IMR-90 (cell line): ENCODE measurements at regions not wholly inside any gene's neighbourhood (a gene's known extent, or its start where the extent isn't known, plus 50 kb on each side); places are given as distances from the start of the nearest gene placed in this dataset.

Experiments used
- ATAC-seq: fragments of 200-7000 bp; cut with Tn5 transposase; 2 replicates; pipeline ENCODE4 v1.9.1; 2020; ENCODE audit warnings: low read depth, mild to moderate bottlenecking, moderate library complexity
- BruUV-seq: library from RNA; stranded (reverse); fragments of 400-500 nt; replicated peaks from 2 replicates; lab custom pipeline; 2021; lab: Mats Ljungman, UMichigan
- CTCF ChIA-PET: fragments of 300-600 bp; formaldehyde crosslinking; extraction: SDS; loops from one replicate; lab custom pipeline; 2021; ENCODE audit warnings: antibody characterized with exemption; lab: Yijun Ruan, JAX
- POLR2A ChIA-PET: fragments of 300-600 bp; sonication (Branson Sonifier 250); formaldehyde crosslinking; loops from one replicate; lab custom pipeline; 2022; ENCODE audit warnings: antibody characterized with exemption; ENCODE audit not compliant: unreplicated experiment; lab: Charles Lee
- DNase-seq: peaks from one replicate; pipeline ENCODE4 v3.0.0; 2013
- H2AFZ ChIP-seq: replicated peaks from 2 replicates; pipeline ENCODE3; 2013; ENCODE audit warnings: low read length, mild to moderate bottlenecking; ENCODE audit not compliant: poor library complexity
- H2AK5ac ChIP-seq: 2 replicates; pipeline ENCODE4 v1.6.1; 2013; ENCODE audit warnings: low read depth, low read length, inconsistent platforms
- H2AK9ac ChIP-seq: replicated peaks from 2 replicates; pipeline ENCODE3; 2013; ENCODE audit warnings: mild to moderate bottlenecking, low read depth, low read length, moderate library complexity; ENCODE audit not compliant: poor library complexity
- H2BK120ac ChIP-seq: 2 replicates; pipeline ENCODE4 v1.6.1; 2013; ENCODE audit warnings: low read depth, low read length, inconsistent platforms
- H2BK15ac ChIP-seq: 3 replicates; pipeline ENCODE4 v1.6.1; 2013; ENCODE audit warnings: low read depth, low read length, inconsistent platforms
- H2BK20ac ChIP-seq: 2 replicates; pipeline ENCODE4 v1.6.1; 2013; ENCODE audit warnings: low read depth, mild to moderate bottlenecking, inconsistent platforms, low read length, moderate library complexity
- H2BK5ac ChIP-seq: 2 replicates; pipeline ENCODE4 v1.6.1; 2013; ENCODE audit warnings: mild to moderate bottlenecking, low read depth, low read length, inconsistent platforms; ENCODE audit not compliant: poor library complexity, severe bottlenecking
- H3K14ac ChIP-seq: replicated peaks from 2 replicates; pipeline ENCODE4 v1.6.1; 2013; ENCODE audit warnings: low read depth, low read length, inconsistent platforms
- H3K18ac ChIP-seq: 2 replicates; pipeline ENCODE4 v1.6.1; 2013; ENCODE audit warnings: low read depth, low read length, control low read depth
- H3K23ac ChIP-seq: 2 replicates; pipeline ENCODE4 v1.6.1; 2013; ENCODE audit warnings: low read depth, low read length, inconsistent platforms
- H3K27ac ChIP-seq: 2 replicates; pipeline ENCODE4 v1.5.1; 2013; ENCODE audit warnings: mild to moderate bottlenecking, control low read depth, low read length; ENCODE audit not compliant: insufficient read depth
- H3K27me3 ChIP-seq: 2 replicates; pipeline ENCODE4 v1.6.1; 2013; ENCODE audit warnings: low read length; ENCODE audit not compliant: control insufficient read depth, insufficient read depth
- H3K36me3 ChIP-seq: 2 replicates; pipeline ENCODE4 v1.6.1; 2013; ENCODE audit warnings: low read length, mixed read lengths; ENCODE audit not compliant: control insufficient read depth, insufficient read depth
- H3K4ac ChIP-seq: 2 replicates; pipeline ENCODE4 v1.6.1; 2013; ENCODE audit warnings: low read depth, low read length, inconsistent platforms
- H3K4me1 ChIP-seq: 2 replicates; pipeline ENCODE4 v1.6.1; 2013; ENCODE audit warnings: low read length, mixed read lengths; ENCODE audit not compliant: control insufficient read depth, insufficient read depth
- H3K4me2 ChIP-seq: 2 replicates; pipeline ENCODE4 v1.6.1; 2013; ENCODE audit warnings: low read depth, mild to moderate bottlenecking, control low read depth, low read length, moderate library complexity
- H3K4me3 ChIP-seq: 2 replicates; pipeline ENCODE4 v1.5.1; 2013; ENCODE audit warnings: low read depth, mild to moderate bottlenecking, control low read depth, low read length, moderate library complexity; ENCODE audit not compliant: insufficient read depth
- H3K56ac ChIP-seq: 2 replicates; pipeline ENCODE4 v1.6.1; 2013; ENCODE audit warnings: low read length, inconsistent platforms; ENCODE audit not compliant: insufficient read depth; ENCODE audit errors: extremely low read depth
- H3K79me1 ChIP-seq, 2 experiments: 2 replicates each; pipeline ENCODE4 v1.6.1; 2013; ENCODE audit warnings: low read length in 2 of 2, inconsistent platforms in 1 of 2, low read depth in 1 of 2
- H3K9ac ChIP-seq: 2 replicates; pipeline ENCODE4 v1.6.1; 2013; ENCODE audit warnings: low read depth, low read length, control low read depth
- H3K9me1 ChIP-seq: 2 replicates; pipeline ENCODE4 v1.6.1; 2013; ENCODE audit warnings: low read length, inconsistent platforms; ENCODE audit not compliant: insufficient read depth
- H3K9me3 ChIP-seq: 2 replicates; pipeline ENCODE4 v1.6.1; 2013; ENCODE audit warnings: low read length; ENCODE audit not compliant: control insufficient read depth, insufficient read depth
- H4K20me1 ChIP-seq: 2 replicates; pipeline ENCODE4 v1.6.1; 2013; ENCODE audit warnings: low read length, inconsistent platforms; ENCODE audit not compliant: insufficient read depth
- H4K5ac ChIP-seq: 2 replicates; pipeline ENCODE4 v1.6.1; 2013; ENCODE audit warnings: mild to moderate bottlenecking, low read depth, low read length, control low read depth
- H4K8ac ChIP-seq, 2 experiments: 2 replicates each; pipeline ENCODE4 v1.6.1; 2013; ENCODE audit warnings: low read depth in 2 of 2, low read length in 2 of 2, control low read depth in 1 of 2, inconsistent platforms in 1 of 2
- H4K91ac ChIP-seq: 2 replicates; pipeline ENCODE4 v1.6.1; 2013; ENCODE audit warnings: low read depth, low read length, inconsistent platforms; ENCODE audit not compliant: insufficient read depth
- BHLHE40 ChIP-seq: fragments of 150-350 bp; IDR thresholded peaks from 2 replicates; pipeline ENCODE4 v1.6.1; 2016; ENCODE audit warnings: mild to moderate bottlenecking, low read depth, low read length
- CHD1 ChIP-seq: IDR thresholded peaks from 2 replicates; pipeline ENCODE4 v1.6.1; 2012; ENCODE audit warnings: low read depth, low read length, improper control_type of control experiment
- MAZ ChIP-seq: IDR thresholded peaks from 2 replicates; pipeline ENCODE4 v1.6.1; 2012; ENCODE audit warnings: low read depth, mild to moderate bottlenecking, low read length, improper control_type of control experiment, moderate library complexity, borderline replicate concordance
- MXI1 ChIP-seq: IDR thresholded peaks from 2 replicates; pipeline ENCODE4 v1.6.1; 2012; ENCODE audit warnings: low read depth, mild to moderate bottlenecking, low read length, moderate library complexity, borderline replicate concordance
- RFX5 ChIP-seq: IDR thresholded peaks from 2 replicates; pipeline ENCODE4 v1.8.0; 2012; ENCODE audit warnings: low read depth, mild to moderate bottlenecking, low read length, moderate library complexity
- WGBS, 2 experiments: methylation state at CpG; one replicate each; pipeline versions ENCODE4 v1.1.5 to v1.1.7; 2013; ENCODE audit warnings: missing lambda C conversion rate in 2 of 2; ENCODE audit not compliant: insufficient read length in 1 of 2; ENCODE audit errors: extremely low coverage in 2 of 2; 5-methylcytosine and 5-hydroxymethylcytosine counted together
- dilution Hi-C: fragments of 300-500 bp; cut with HindIII; formaldehyde crosslinking; loops from one replicate; pipeline ENCODE4 v1.14.3; 2018; ENCODE audit warnings: low sequenced_read_pairs; ENCODE audit not compliant: unreplicated experiment
- in situ Hi-C: fragments of 300-500 bp; cut with MboI; formaldehyde crosslinking; loops from 3 replicates; pipeline ENCODE4 v1.14.3; 2019; ENCODE audit warnings: low sequenced_read_pairs, inconsistent platforms, mixed read lengths
- intact Hi-C: fragments of 100-400 bp; cut with micrococcal nuclease; formaldehyde crosslinking; loops from 2 replicates; pipeline ENCODE4 v1.10.0; 2022
- TF ChIP-seq, protein P1 (sequence below): fragments of 150-350 bp; IDR thresholded peaks from 2 replicates; pipeline ENCODE4 v1.6.1; 2016; ENCODE audit warnings: low read depth, mild to moderate bottlenecking, low read length, moderate library complexity, borderline replicate concordance

DNA sequence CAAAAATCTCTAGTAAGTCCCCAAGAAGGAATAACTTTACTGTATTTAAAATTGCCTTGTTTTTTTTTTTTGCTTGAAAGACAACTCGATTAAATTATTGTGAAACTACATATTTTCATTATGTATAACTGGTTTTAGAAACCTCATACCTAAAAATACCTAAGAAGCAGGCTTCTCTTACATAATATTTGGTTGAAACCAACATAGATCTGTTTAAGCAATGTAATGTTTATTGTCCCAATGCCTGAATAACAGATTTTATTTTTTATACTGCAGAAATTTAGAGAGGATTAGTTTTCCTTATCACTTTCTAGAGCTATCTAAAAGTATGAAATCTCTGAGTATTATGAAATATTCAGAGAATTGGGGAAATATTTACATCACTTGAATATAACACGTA lies 78.5 kb upstream of the CHRM3 start:
- dilution Hi-C loops (no loop called here), in situ Hi-C loops (no loop called here), intact Hi-C loops (no loop called here)
- Histone ChIP-seq H3K79me1 (no peaks in the 10 kb centered on the region), H2BK120ac (no peak overlapping the region), H3K4me3 (no peak overlapping the region), H2AK5ac (no peak overlapping the region), H4K91ac (no peak overlapping the region), H3K36me3 (no peaks in the 10 kb centered on the region), H2BK5ac (no peak overlapping the region), H4K5ac (no peak overlapping the region), H3K23ac (no peak overlapping the region), H2AK9ac (no peak overlapping the region), H3K9ac (no peak overlapping the region), H4K20me1 (no peaks in the 10 kb centered on the region), H3K27ac (no peak overlapping the region), H3K4me1 (no peaks in the 10 kb centered on the region), H3K4ac (no peak overlapping the region), H3K27me3 (no peaks in the 10 kb centered on the region), H2BK15ac (no peak overlapping the region), H2AFZ (no peak overlapping the region), H2BK20ac (no peak overlapping the region), H3K9me3 (peaks cover 18% of the 10 kb centered on the region), H3K14ac (no peak overlapping the region), H3K9me1 (no peaks in the 10 kb centered on the region), H3K18ac (no peak overlapping the region), H4K8ac (no peak overlapping the region), H3K56ac (no peak overlapping the region), H3K4me2 (no peak overlapping the region)
- TF ChIP-seq MAZ (no peak), RFX5 (no peak), BHLHE40 (no peak), CHD1 (no peak), MXI1 (no peak)
- TF ChIP-seq, protein P1, sequence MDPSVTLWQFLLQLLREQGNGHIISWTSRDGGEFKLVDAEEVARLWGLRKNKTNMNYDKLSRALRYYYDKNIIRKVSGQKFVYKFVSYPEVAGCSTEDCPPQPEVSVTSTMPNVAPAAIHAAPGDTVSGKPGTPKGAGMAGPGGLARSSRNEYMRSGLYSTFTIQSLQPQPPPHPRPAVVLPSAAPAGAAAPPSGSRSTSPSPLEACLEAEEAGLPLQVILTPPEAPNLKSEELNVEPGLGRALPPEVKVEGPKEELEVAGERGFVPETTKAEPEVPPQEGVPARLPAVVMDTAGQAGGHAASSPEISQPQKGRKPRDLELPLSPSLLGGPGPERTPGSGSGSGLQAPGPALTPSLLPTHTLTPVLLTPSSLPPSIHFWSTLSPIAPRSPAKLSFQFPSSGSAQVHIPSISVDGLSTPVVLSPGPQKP = no peak
- ChIA-PET CTCF (no interaction called here), POLR2A (no interaction called here)
- no TSS peak for BruUV-seq
- DNase-seq = no peak
- no CpG with 5 or more reads among the region's 2 CpGs for WGBS, 2 experiments
- no peak for ATAC-seq
